ENCODE measurements at regions not wholly inside any gene's neighbourhood (a gene's known extent, or its start where the extent isn't known, plus 50 kb on each side); places are given as distances from the start of the nearest gene placed in this dataset.
"Not testable (repeated sequence)": the region's sequence is repeated elsewhere in the genome, so short reads cannot be mapped to it uniquely, and the experiment has no call there.

GRCh38 chr1:229142471-229142870, 128.4 kb upstream of the RAB4A start:
- DNase-seq: no peak

- no peak for DNase-seq
Observed at GRCh38 chr1:229146647-229147046, 124.3 kb upstream of the RAB4A start.

GRCh38 chr1:229147072-229147471, 123.8 kb upstream of the RAB4A start:
- DNase-seq: no peak

GRCh38 chr1:229148041-229148671, 122.8 kb upstream of the RAB4A start:
- no peak for DNase-seq

GRCh38 chr1:229148743-229149142, 122.2 kb upstream of the RAB4A start:
- no peak for DNase-seq

- DNase-seq: no peak
Observed at GRCh38 chr1:229149435-229149834, 121.5 kb upstream of the RAB4A start.

GRCh38 chr1:229150518-229150917, 120.4 kb upstream of the RAB4A start:
- DNase-seq: no peak

GRCh38 chr1:229151412-229151811, 119.5 kb upstream of the RAB4A start:
- DNase-seq: not testable (repeated sequence)

GRCh38 chr1:229152311-229152710, 118.6 kb upstream of the RAB4A start:
- no peak for DNase-seq

- DNase-seq: no peak
Observed at GRCh38 chr1:229153955-229154548, 116.9 kb upstream of the RAB4A start.

GRCh38 chr1:229154811-229155210, 116.1 kb upstream of the RAB4A start:
- no peak for DNase-seq

GRCh38 chr1:229155472-229155871, 115.4 kb upstream of the RAB4A start:
- DNase-seq: no peak

- peak in 4 of 56 donors; percentile 9 to 21 (median 14) for DNase-seq
Observed at GRCh38 chr1:229156872-229157271, 114.0 kb upstream of the RAB4A start.

- DNase-seq: no peak
Observed at GRCh38 chr1:229157480-229157879, 113.4 kb upstream of the RAB4A start.

- no peak for DNase-seq
Observed at GRCh38 chr1:229158341-229158921, 112.5 kb upstream of the RAB4A start.

- DNase-seq: no peak
Observed at GRCh38 chr1:229158927-229159326, 112.0 kb upstream of the RAB4A start.

- no peak for DNase-seq
Observed at GRCh38 chr1:229159668-229160544, 111.0 kb upstream of the RAB4A start.

GRCh38 chr1:229161740-229162139, 109.2 kb upstream of the RAB4A start:
- no peak for DNase-seq

GRCh38 chr1:229162825-229163515, 107.9 kb upstream of the RAB4A start:
- DNase-seq: no peak

- no peak for DNase-seq
Observed at GRCh38 chr1:229164348-229164747, 106.6 kb upstream of the RAB4A start.
